OCI-LY1 (cell line): ENCODE measurements at regions not wholly inside any gene's neighbourhood (a gene's known extent, or its start where the extent isn't known, plus 50 kb on each side); places are given as distances from the start of the nearest gene placed in this dataset.
"Not testable (repeated sequence)": the region's sequence is repeated elsewhere in the genome, so short reads cannot be mapped to it uniquely, and the experiment has no call there.

Experiments
- H2AFZ ChIP-seq: fragments of 200-600 bp; sonication (generic), shearing (Covaris generic); 2 replicates; pipeline ENCODE4 v1.6.0; 2014; ENCODE audit warnings: antibody characterized with exemption, mild to moderate bottlenecking, low read length
- H3F3A ChIP-seq: fragments of 200-600 bp; sonication (generic), shearing (Covaris generic); 2 replicates; pipeline ENCODE4 v1.6.0; 2014; ENCODE audit warnings: mild to moderate bottlenecking, antibody characterized with exemption, low read length, moderate library complexity; ENCODE audit not compliant: insufficient read depth
- H3K27ac ChIP-seq: fragments of 200-600 bp; sonication (generic); 2 replicates; pipeline ENCODE4 v1.5.1; 2014; ENCODE audit warnings: low read length, mixed run types, mild to moderate bottlenecking, low read depth; ENCODE audit not compliant: poor library complexity, severe bottlenecking
- H3K27me3 ChIP-seq: fragments of 200-600 bp; sonication (generic); 2 replicates; pipeline ENCODE4 v1.6.0; 2014; ENCODE audit warnings: antibody characterized with exemption, mild to moderate bottlenecking, low read length, moderate library complexity; ENCODE audit not compliant: insufficient read depth
- H3K36me3 ChIP-seq: fragments of 200-600 bp; sonication (generic); 2 replicates; pipeline ENCODE4 v1.6.1; 2014; ENCODE audit warnings: mild to moderate bottlenecking, antibody characterized with exemption, low read length, moderate library complexity, mixed read lengths; ENCODE audit not compliant: insufficient read depth
- H3K4me1 ChIP-seq: fragments of 200-600 bp; sonication (generic); 2 replicates; pipeline ENCODE4 v1.5.1; 2014; ENCODE audit warnings: mild to moderate bottlenecking, low read length, moderate library complexity; ENCODE audit not compliant: insufficient read depth, severe bottlenecking
- H3K4me2 ChIP-seq: fragments of 200-600 bp; sonication (generic), shearing (Covaris generic); 2 replicates; pipeline ENCODE4 v1.6.1; 2014; ENCODE audit warnings: low read length
- H3K4me3 ChIP-seq: fragments of 200-600 bp; sonication (generic); 2 replicates; pipeline ENCODE4 v1.5.1; 2014; ENCODE audit warnings: low read length, low read depth, mild to moderate bottlenecking, mixed read lengths; ENCODE audit not compliant: poor library complexity, severe bottlenecking
- H3K79me2 ChIP-seq: fragments of 200-600 bp; shearing (Covaris generic); 2 replicates; pipeline ENCODE4 v1.6.1; 2016; ENCODE audit warnings: mixed run types, low read length, mixed read lengths; ENCODE audit not compliant: insufficient read depth
- H3K9ac ChIP-seq: fragments of 200-600 bp; sonication (generic), shearing (Covaris generic); 2 replicates; pipeline ENCODE4 v1.6.1; 2014; ENCODE audit warnings: mild to moderate bottlenecking, low read length, mixed read lengths
- H3K9me2 ChIP-seq: fragments of 200-600 bp; sonication (generic), shearing (Covaris generic); 2 replicates; pipeline ENCODE4 v1.6.1; 2014; ENCODE audit warnings: low read depth, mild to moderate bottlenecking, low read length, mixed read lengths
- H3K9me3 ChIP-seq: fragments of 200-600 bp; shearing (Covaris generic); 2 replicates; pipeline ENCODE4 v1.6.1; 2014; ENCODE audit warnings: low read length, mixed read lengths
- H4K20me1 ChIP-seq: fragments of 200-600 bp; sonication (generic), shearing (Covaris generic); 2 replicates; pipeline ENCODE4 v1.6.0; 2016; ENCODE audit warnings: mild to moderate bottlenecking, low read length; ENCODE audit not compliant: insufficient read depth
- CTCF ChIP-seq: fragments of 200-600 bp; sonication (generic), shearing (Covaris generic); IDR thresholded peaks from 2 replicates; pipeline ENCODE4 v1.5.1; 2017; ENCODE audit warnings: mild to moderate bottlenecking, antibody characterized with exemption, low read length, moderate library complexity, mixed read lengths
- EZH2 ChIP-seq: fragments of 200-600 bp; sonication (generic), shearing (Covaris generic); IDR thresholded peaks from 2 replicates; pipeline ENCODE4 v1.8.0; 2017; ENCODE audit warnings: borderline replicate concordance, mixed run types, mild to moderate bottlenecking, antibody characterized with exemption, low read length, moderate library complexity, mixed read lengths

- Histone ChIP-seq H3K36me3 (no peaks in the 10 kb centered on the region), H3K9me2 (no peaks in the 10 kb centered on the region), H3K9me3 (no peaks in the 10 kb centered on the region), H3F3A (no peaks in the 10 kb centered on the region), H3K79me2 (no peaks in the 10 kb centered on the region), H3K4me2 (no peak overlapping the region), H3K4me1 (no peaks in the 10 kb centered on the region), H3K27me3 (no peaks in the 10 kb centered on the region), H3K4me3 (no peak overlapping the region), H3K9ac (no peak overlapping the region), H3K27ac (no peak overlapping the region), H4K20me1 (no peaks in the 10 kb centered on the region), H2AFZ (no peak overlapping the region)
- TF ChIP-seq EZH2 (no peak), CTCF (no peak)
Measured at GRCh38 chr3:193917158-193917557, 218.8 kb upstream of the HES1 start.

- TF ChIP-seq CTCF (no peak), EZH2 (no peak)
- H3K27ac ChIP-seq, result no peak overlapping the region
- H3K27me3 ChIP-seq, result no peaks in the 10 kb centered on the region
- H3K9ac ChIP-seq, result no peak overlapping the region
- H2AFZ ChIP-seq, result no peak overlapping the region
- no peak overlapping the region for H3K4me2 ChIP-seq
- H3K9me3 ChIP-seq, result no peaks in the 10 kb centered on the region
- no peaks in the 10 kb centered on the region for H3K4me1 ChIP-seq
- H4K20me1 ChIP-seq, result no peaks in the 10 kb centered on the region
- H3K79me2 ChIP-seq, result no peaks in the 10 kb centered on the region
- H3K9me2 ChIP-seq, result no peaks in the 10 kb centered on the region
- H3K4me3 ChIP-seq, result no peak overlapping the region
- H3F3A ChIP-seq, result no peaks in the 10 kb centered on the region
- H3K36me3 ChIP-seq, result no peaks in the 10 kb centered on the region
Measured at GRCh38 chr3:193921465-193921864, 214.5 kb upstream of the HES1 start.

- no peak overlapping the region for H3K9ac ChIP-seq
- no peaks in the 10 kb centered on the region for H3K9me3 ChIP-seq
- no peaks in the 10 kb centered on the region for H3K27me3 ChIP-seq
- no peak for TF ChIP-seq EZH2
- TF ChIP-seq CTCF, result no peak
- H3K36me3 ChIP-seq, result no peaks in the 10 kb centered on the region
- no peaks in the 10 kb centered on the region for H3K79me2 ChIP-seq
- H3K4me3 ChIP-seq, result no peak overlapping the region
- no peak overlapping the region for H3K27ac ChIP-seq
- H3K9me2 ChIP-seq, result no peaks in the 10 kb centered on the region
- no peak overlapping the region for H3K4me2 ChIP-seq
- H3K4me1 ChIP-seq, result no peaks in the 10 kb centered on the region
- H3F3A ChIP-seq, result no peaks in the 10 kb centered on the region
- H2AFZ ChIP-seq, result no peak overlapping the region
- no peaks in the 10 kb centered on the region for H4K20me1 ChIP-seq
Measured at GRCh38 chr3:193922034-193922774, 213.7 kb upstream of the HES1 start.

GRCh38 chr3:193923958-193924357 lies 212.0 kb upstream of the HES1 start:
- not testable (repeated sequence) for H2AFZ ChIP-seq, H3K4me3 ChIP-seq, H3K4me1 ChIP-seq, H3K27ac ChIP-seq, H3K9ac ChIP-seq, H4K20me1 ChIP-seq, H3K9me3 ChIP-seq, H3K79me2 ChIP-seq, H3K36me3 ChIP-seq, H3F3A ChIP-seq, H3K9me2 ChIP-seq, H3K4me2 ChIP-seq, H3K27me3 ChIP-seq

GRCh38 chr3:193926071-193926470 lies 209.9 kb upstream of the HES1 start:
- H3K4me2 ChIP-seq, H3F3A ChIP-seq, H3K4me1 ChIP-seq: not testable (repeated sequence)

More at GRCh38 chr3:193926071-193926470, 209.9 kb upstream of the HES1 start:
- H3K79me2 ChIP-seq, H3K9me3 ChIP-seq, H3K27ac ChIP-seq, H3K36me3 ChIP-seq, H3K9ac ChIP-seq, H3K4me3 ChIP-seq, H3K27me3 ChIP-seq, H2AFZ ChIP-seq, H4K20me1 ChIP-seq, H3K9me2 ChIP-seq: not testable (repeated sequence)
